GM19351 (cell line): ENCODE measurements at regions not wholly inside any gene's neighbourhood (a gene's known extent, or its start where the extent isn't known, plus 50 kb on each side); places are given as distances from the start of the nearest gene placed in this dataset.

Experiments used
- ATAC-seq: cut with Tn5 transposase; IDR thresholded peaks from one replicate; pipeline ENCODE4 v1.9.1; 2021; ENCODE audit warnings: mild to moderate bottlenecking, moderate library complexity; ENCODE audit not compliant: unreplicated experiment

- ATAC-seq = no peak
Measured at GRCh38 chr2:220081171-220081570, 453.7 kb downstream of the SLC4A3 start.

GRCh38 chr2:220090050-220090449 is 462.6 kb downstream of the SLC4A3 start:
- no peak for ATAC-seq

GRCh38 chr2:220096406-220096805 is 469.0 kb downstream of the SLC4A3 start:
- ATAC-seq = no peak

GRCh38 chr2:220101980-220102379 is 474.6 kb downstream of the SLC4A3 start:
- ATAC-seq = no peak

GRCh38 chr2:220103596-220103995 is 476.2 kb downstream of the SLC4A3 start:
- no peak for ATAC-seq

GRCh38 chr2:220104871-220105351 is 477.5 kb downstream of the SLC4A3 start:
- no peak for ATAC-seq

- no peak for ATAC-seq
Measured at GRCh38 chr2:220106065-220106464, 478.6 kb downstream of the SLC4A3 start.

- no peak for ATAC-seq
Measured at GRCh38 chr2:220107380-220107791, 480.0 kb downstream of the SLC4A3 start.

GRCh38 chr2:220114443-220114842 is 487.0 kb downstream of the SLC4A3 start:
- no peak for ATAC-seq

- ATAC-seq = no peak
Measured at GRCh38 chr2:220117025-220117424, 489.6 kb downstream of the SLC4A3 start.

GRCh38 chr2:220120041-220120440 is 492.6 kb downstream of the SLC4A3 start:
- no peak for ATAC-seq

- ATAC-seq = no peak
Measured at GRCh38 chr2:220123751-220124150, 496.3 kb downstream of the SLC4A3 start.

- ATAC-seq = no peak
Measured at GRCh38 chr2:220125551-220125950, 498.1 kb downstream of the SLC4A3 start.

GRCh38 chr2:220127311-220127710 is 499.9 kb downstream of the SLC4A3 start:
- no peak for ATAC-seq

GRCh38 chr2:220127876-220128275 is 500.4 kb downstream of the SLC4A3 start:
- no peak for ATAC-seq

- no peak for ATAC-seq
Measured at GRCh38 chr2:220129391-220129790, 502.0 kb downstream of the SLC4A3 start.

GRCh38 chr2:220134756-220135534 is 507.5 kb downstream of the SLC4A3 start:
- ATAC-seq = no peak

GRCh38 chr2:220143336-220143735 is 515.9 kb downstream of the SLC4A3 start:
- no peak for ATAC-seq

- ATAC-seq = no peak
Measured at GRCh38 chr2:220144411-220144810, 517.0 kb downstream of the SLC4A3 start.

GRCh38 chr2:220147161-220148038 is 520.0 kb downstream of the SLC4A3 start:
- ATAC-seq = no peak

GRCh38 chr2:220148471-220149248 is 521.2 kb downstream of the SLC4A3 start:
- ATAC-seq = no peak
